GM12874 (cell line): ENCODE measurements at regions not wholly inside any gene's neighbourhood (a gene's known extent, or its start where the extent isn't known, plus 50 kb on each side); places are given as distances from the start of the nearest gene placed in this dataset.

Experiments used
- TF ChIP-seq, protein P1 (sequence below): IDR thresholded peaks from 2 replicates; pipeline ENCODE4 v1.5.1; 2011; ENCODE audit warnings: low read depth, mild to moderate bottlenecking, control low read depth, low read length, moderate library complexity; ENCODE audit not compliant: insufficient read depth

DNA sequence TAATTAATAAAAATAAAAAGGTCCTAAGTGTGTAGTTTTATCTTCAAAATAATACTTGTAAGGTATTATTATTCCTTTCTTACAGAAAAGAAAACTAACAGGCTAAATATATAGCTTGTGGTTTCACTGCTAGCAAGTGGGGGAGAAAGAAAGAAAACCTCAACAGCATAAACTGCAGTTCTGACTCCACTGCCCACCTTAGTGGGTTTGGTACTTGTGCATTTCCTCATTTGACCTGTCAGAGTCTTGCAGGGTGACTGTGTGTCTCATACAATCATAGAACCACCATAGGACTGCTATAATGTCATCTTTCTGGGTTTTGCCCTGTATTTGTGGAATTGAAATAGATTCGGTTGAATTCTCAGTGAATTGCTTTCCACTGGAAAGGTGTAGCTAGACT lies 94.7 kb upstream of the PUDP start:
- TF ChIP-seq, protein P1, sequence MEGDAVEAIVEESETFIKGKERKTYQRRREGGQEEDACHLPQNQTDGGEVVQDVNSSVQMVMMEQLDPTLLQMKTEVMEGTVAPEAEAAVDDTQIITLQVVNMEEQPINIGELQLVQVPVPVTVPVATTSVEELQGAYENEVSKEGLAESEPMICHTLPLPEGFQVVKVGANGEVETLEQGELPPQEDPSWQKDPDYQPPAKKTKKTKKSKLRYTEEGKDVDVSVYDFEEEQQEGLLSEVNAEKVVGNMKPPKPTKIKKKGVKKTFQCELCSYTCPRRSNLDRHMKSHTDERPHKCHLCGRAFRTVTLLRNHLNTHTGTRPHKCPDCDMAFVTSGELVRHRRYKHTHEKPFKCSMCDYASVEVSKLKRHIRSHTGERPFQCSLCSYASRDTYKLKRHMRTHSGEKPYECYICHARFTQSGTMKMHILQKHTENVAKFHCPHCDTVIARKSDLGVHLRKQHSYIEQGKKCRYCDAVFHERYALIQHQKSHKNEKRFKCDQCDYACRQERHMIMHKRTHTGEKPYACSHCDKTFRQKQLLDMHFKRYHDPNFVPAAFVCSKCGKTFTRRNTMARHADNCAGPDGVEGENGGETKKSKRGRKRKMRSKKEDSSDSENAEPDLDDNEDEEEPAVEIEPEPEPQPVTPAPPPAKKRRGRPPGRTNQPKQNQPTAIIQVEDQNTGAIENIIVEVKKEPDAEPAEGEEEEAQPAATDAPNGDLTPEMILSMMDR, result no peak

DNA sequence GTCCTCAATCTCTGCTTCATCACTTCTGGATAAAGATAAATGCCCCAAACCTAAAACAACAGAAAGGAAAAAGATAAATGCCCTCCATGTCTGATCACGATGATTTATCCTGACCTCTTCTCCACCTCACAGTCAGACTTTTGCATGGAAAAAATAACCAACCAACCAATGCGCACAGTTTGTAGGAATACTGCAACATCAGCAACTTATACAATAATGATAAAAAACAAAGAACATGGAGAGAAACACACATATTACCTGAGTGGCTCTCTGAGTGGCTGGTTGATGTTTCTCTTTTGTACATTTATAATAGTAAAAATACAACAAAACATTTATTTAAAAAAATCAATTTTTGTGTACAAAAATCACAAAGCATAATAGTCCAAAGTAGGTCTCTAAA lies 93.0 kb upstream of the PUDP start:
- TF ChIP-seq, protein P1, result no peak

DNA sequence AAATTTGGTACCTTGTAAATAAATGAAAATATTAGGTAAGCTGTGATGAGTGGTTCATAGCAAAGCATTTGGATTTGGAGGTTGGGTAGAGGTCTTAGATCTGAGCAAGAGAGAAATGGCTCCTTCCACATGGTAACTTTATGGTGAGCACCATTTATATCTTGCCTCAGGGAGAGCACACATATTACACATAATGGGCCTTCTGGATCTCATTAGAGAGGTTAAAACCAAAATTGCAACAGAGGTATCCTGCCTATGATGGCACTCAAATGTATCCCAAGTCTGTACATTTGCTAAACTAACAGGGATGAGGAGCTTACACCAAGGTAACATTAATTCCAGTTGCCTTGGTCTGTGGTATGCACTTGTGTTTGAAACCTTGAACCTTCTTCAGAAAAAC lies 87.1 kb upstream of the PUDP start:
- TF ChIP-seq, protein P1, result no peak

DNA sequence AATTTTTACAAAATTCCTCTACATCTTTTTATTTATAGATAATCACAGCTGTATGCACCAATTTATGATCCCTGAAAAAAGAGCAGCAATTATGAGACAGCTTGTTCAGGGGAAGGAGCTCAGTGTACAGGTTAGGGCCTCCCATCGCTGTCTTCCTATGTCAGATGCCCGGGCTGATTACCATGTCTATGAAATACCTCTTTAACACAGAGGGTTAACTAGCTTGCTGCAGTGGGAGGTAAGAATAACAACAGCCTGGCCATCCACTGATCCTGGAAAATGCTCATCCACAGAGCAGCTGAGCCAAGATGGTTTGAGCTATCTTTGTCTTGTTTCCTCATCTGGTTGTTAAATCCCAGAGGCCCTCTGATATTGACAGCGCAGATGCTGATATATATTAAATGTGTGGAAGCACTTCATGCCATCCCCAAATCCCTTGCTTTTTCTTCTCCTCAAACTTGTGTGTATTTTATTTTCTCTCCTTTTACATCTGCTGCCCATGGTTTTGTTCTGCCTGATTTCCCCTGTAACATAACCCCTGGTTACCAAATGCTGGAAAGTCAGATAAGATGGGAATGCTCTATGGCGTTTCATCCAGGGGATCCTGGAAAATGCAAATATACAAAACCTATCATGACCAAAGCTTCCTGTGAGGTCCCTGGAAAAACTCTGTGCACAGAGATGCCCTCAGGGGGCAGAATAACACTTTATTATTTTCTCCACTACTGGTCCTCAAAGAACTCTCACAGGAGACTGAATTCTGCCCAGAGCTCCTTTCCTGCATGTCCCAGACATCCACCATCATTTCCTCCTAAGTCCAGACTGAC lies 85.8 kb upstream of the PUDP start:
- TF ChIP-seq, protein P1, result no peak

DNA sequence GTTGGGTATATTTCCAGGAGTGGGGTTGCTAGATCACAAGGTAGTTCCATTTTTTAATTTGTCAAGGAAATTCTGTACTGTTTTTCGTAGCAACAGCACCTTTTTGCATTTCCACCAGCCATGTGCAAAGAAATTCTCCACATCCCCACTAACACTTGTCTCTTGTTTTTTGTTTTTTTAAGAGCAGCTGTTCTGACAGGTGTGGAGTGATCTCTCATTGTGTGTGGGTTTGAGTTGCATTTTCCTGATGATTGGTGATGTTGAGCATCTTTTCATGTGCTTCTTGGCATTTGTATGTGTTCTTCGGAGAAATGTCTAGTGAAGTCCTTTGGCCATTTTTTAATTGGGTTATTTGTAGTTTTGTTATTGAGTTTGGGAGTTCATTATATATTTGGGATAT lies 80.3 kb upstream of the PUDP start:
- TF ChIP-seq, protein P1, result no peak

DNA sequence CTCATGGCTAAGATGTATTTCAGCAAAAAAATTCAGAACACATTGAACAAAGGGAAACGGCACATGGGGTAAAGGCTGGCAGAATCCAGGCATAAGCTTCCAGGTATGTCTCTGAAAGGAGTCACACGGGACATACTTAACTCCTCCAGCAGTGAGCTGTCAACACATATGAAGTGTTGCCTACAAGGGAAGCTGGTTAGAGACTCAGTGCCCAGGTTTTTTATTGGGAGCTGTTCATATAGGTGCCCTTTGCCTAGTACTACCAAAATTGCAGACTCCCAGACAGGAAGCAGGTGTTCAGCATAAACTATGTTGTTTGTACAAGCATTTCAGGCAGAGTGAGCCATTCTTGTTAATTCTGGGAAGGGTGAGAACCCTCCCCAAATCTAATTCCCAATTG lies 77.4 kb upstream of the PUDP start:
- TF ChIP-seq, protein P1, result no peak

DNA sequence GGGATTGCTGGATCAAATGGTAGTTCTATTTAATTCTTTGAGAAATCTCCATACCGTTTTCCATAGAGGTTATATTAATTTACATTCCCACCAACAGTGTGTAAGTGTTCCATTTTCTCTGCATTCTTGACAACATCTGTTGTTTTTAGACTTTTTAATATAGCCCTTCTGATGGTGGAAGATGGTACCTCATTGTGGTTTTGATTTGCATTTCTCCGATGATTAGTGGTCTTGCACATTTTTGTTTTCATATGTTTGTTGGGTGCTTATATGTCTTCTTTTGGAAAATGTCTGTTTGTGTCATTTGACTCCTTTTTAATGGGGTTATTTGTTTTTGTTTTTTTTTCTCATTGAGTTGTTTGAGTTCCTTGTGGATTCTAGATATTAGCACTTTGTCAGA lies 75.3 kb upstream of the PUDP start:
- TF ChIP-seq, protein P1, result no peak
